ENCODE measurements at regions not wholly inside any gene's neighbourhood (a gene's known extent, or its start where the extent isn't known, plus 50 kb on each side); places are given as distances from the start of the nearest gene placed in this dataset.
"Not testable (repeated sequence)": the region's sequence is repeated elsewhere in the genome, so short reads cannot be mapped to it uniquely, and the experiment has no call there.

DNA sequence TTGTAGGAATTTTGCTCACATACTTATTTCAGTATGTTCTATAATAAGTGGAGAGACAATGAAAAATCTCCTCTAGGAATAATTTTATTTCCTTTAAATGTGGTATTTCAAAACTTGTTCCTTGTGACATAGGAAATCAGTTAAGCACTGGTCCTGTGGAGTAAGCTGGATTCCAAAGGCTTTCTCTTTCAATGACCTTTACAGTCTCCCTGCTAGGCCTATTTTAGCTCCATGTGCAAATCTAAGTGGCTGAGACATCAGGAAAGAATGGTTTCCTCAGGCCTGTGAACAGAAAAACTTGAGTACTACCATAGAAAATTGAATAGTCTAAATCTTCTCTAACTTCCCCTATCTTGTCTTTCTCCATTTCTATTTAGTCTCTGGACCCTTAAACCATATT lies 514.2 kb upstream of the TLE4 start:
- Histone ChIP-seq H3K27me3 (ENCODE audit: control insufficient read depth, insufficient read depth, low read length) (no peaks in the 10 kb centered on the region), H3K36me3 (ENCODE audit: control insufficient read depth, insufficient read depth, low read length) (no peaks in the 10 kb centered on the region), H3K4me1 (ENCODE audit: control insufficient read depth, insufficient read depth, low read length) (no peaks in the 10 kb centered on the region), H3K27ac (ENCODE audit: low read length) (no peak overlapping the region), H3K4me3 (ENCODE audit: low read length) (no peak overlapping the region), H3K9me3 (replicated peaks; ENCODE audit: control insufficient read depth, low read depth, low read length) (no peaks in the 10 kb centered on the region)
- DNase-seq = no peak

DNA sequence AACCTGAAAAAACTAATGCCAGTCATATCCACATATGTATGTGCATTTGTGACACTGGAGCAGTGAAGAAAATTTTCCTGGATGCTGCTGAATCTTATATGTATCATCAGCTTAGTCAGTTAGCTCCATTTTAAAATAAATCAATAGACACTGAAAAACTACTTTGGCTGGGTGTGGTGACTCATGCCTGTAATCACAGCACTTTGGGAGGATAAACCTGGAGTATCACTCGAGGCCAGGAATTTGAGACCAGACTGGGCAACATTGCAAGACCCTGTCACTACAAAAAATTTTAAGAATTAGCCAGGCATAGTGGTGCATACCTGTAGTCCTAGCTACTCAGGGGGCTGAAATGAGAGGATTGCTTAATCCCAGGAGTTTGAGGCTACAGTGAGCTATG lies 511.0 kb upstream of the TLE4 start:
- no peak for DNase-seq
- Histone ChIP-seq H3K9me3 (replicated peaks; ENCODE audit: control insufficient read depth, low read depth, low read length) (no peaks in the 10 kb centered on the region), H3K27ac (ENCODE audit: low read length) (no peak overlapping the region), H3K4me1 (ENCODE audit: control insufficient read depth, insufficient read depth, low read length) (no peaks in the 10 kb centered on the region), H3K27me3 (ENCODE audit: control insufficient read depth, insufficient read depth, low read length) (no peaks in the 10 kb centered on the region), H3K4me3 (ENCODE audit: low read length) (no peak overlapping the region), H3K36me3 (ENCODE audit: control insufficient read depth, insufficient read depth, low read length) (no peaks in the 10 kb centered on the region)
- WGBS (ENCODE audit: insufficient coverage) = 0% methylated on average over 1 of the region's 1 CpG

DNA sequence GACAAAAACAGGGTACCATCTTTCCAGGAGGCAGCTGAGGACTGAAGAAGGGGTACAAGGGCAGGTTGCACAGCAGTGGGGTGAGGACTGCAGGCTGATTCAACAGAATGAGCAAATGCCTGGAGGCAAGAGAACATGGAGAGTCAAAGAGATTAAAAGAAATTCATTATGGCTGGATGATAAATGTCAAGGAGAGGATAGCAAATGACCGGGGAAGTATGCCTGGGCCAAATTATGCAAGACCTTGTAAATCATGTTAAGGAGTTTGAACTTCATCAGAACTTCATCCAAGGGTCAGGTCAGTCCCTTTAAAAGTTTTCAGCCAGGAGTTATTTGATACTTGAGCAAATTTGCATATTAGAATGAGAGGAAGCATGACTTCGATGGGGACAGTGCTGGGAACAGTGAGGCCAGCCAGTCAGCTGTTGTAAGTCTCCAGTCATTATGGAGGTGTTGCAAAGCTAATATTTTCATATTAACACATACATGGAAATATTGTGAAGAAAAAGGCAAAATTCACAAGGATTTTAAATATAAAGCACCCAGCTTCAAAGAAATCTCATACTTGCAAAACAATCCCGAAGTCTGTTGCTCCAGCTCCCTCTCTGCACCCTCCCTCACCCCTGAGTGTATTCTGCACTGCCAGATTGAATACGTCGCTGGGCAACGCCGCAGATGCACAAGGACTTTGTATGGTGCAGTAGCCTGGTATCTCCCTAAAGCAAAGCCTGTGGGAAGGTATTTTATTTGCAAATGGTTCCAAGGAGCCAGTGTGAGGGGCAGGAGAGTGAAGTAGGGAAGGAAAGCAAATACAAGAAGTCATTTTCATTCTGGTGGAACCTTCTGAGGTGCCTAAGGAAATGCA lies 509.8 kb upstream of the TLE4 start:
- DNase-seq = no peak
- H3K9me3 ChIP-seq (replicated peaks; ENCODE audit: control insufficient read depth, low read depth, low read length) = no peaks in the 10 kb centered on the region
- H3K27ac ChIP-seq (ENCODE audit: low read length) = no peak overlapping the region
- WGBS (ENCODE audit: insufficient coverage) = 80% methylated on average over 5 of the region's 7 CpGs
- H3K4me3 ChIP-seq (ENCODE audit: low read length) = no peak overlapping the region
- no peaks in the 10 kb centered on the region for H3K4me1 ChIP-seq (ENCODE audit: control insufficient read depth, insufficient read depth, low read length)
- H3K27me3 ChIP-seq (ENCODE audit: control insufficient read depth, insufficient read depth, low read length) = no peaks in the 10 kb centered on the region
- H3K36me3 ChIP-seq (ENCODE audit: control insufficient read depth, insufficient read depth, low read length) = no peaks in the 10 kb centered on the region

DNA sequence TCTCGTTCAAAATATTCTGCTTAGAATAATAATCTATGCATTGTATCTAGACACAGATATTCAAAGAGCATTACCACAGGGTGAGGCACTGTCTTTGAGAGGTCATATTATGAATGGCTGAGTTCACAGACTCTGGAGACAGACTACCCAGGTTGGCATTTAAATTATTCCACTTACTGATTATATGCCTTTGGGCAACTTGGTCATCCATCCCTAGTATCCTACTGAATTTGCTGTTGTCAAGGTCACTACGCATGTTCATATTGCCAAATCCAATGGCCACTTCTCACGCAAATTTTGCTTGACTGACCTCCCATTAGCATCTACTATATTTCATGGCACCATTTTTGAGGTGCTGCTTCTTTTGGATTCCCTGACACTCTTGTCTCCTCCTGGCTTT lies 498.6 kb upstream of the TLE4 start:
- no peak for DNase-seq
- no peak overlapping the region for H3K4me3 ChIP-seq (ENCODE audit: low read length)
- no peaks in the 10 kb centered on the region for H3K4me1 ChIP-seq (ENCODE audit: control insufficient read depth, insufficient read depth, low read length)
- 94% methylated on average over 2 of the region's 3 CpGs for WGBS (ENCODE audit: insufficient coverage)
- no peaks in the 10 kb centered on the region for H3K27me3 ChIP-seq (ENCODE audit: control insufficient read depth, insufficient read depth, low read length)
- H3K9me3 ChIP-seq (replicated peaks; ENCODE audit: control insufficient read depth, low read depth, low read length) = no peaks in the 10 kb centered on the region
- no peak overlapping the region for H3K27ac ChIP-seq (ENCODE audit: low read length)
- no peaks in the 10 kb centered on the region for H3K36me3 ChIP-seq (ENCODE audit: control insufficient read depth, insufficient read depth, low read length)

DNA sequence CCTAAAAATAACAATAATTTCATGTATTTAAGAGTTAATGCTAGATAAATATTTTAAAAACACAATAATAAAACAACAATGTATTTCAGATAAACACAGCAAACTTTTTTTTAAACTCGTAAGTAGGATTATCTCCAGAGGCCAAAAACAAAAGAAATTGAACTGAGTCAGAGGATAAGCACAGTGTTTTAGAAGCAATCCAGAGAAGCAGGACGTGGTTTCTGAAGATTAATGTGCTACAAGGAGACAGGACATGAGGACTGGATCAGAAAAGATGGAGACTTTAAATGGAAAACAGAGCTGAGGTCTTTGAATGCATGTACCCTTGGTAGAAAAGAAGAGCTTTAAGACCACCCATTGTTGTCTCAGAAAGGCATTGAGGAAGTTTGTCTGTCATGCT lies 491.2 kb upstream of the TLE4 start:
- H3K4me3 ChIP-seq (ENCODE audit: low read length) = no peak overlapping the region
- no peak for DNase-seq
- H3K36me3 ChIP-seq (ENCODE audit: control insufficient read depth, insufficient read depth, low read length) = no peaks in the 10 kb centered on the region
- H3K27ac ChIP-seq (ENCODE audit: low read length) = no peak overlapping the region
- no peaks in the 10 kb centered on the region for H3K4me1 ChIP-seq (ENCODE audit: control insufficient read depth, insufficient read depth, low read length)
- no peaks in the 10 kb centered on the region for H3K27me3 ChIP-seq (ENCODE audit: control insufficient read depth, insufficient read depth, low read length)
- WGBS (ENCODE audit: insufficient coverage) = 25% methylated on average over 1 of the region's 2 CpGs
- no peaks in the 10 kb centered on the region for H3K9me3 ChIP-seq (replicated peaks; ENCODE audit: control insufficient read depth, low read depth, low read length)

DNA sequence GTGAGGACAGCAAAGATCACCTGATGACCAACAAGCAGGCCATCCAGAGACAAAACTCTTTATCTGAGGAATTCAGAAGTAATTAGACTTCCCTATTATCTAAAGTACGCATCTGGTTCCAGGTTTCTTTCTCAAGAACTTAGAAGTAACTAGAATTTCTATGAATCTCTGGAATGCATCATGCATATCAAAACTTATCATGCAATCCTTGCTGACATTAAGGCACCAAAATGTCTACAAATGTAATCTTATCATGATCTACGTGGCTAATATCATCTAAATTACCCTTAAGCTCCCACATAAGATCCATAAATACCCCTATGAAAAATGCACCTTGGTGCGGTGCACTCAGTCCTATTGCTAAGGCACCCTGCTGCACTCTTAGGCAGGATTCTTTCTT lies 488.1 kb upstream of the TLE4 start:
- H3K4me1 ChIP-seq (ENCODE audit: control insufficient read depth, insufficient read depth, low read length) = no peaks in the 10 kb centered on the region
- no peak for DNase-seq
- no peak overlapping the region for H3K4me3 ChIP-seq (ENCODE audit: low read length)
- 86% methylated on average over 2 of the region's 3 CpGs for WGBS (ENCODE audit: insufficient coverage)
- H3K36me3 ChIP-seq (ENCODE audit: control insufficient read depth, insufficient read depth, low read length) = no peaks in the 10 kb centered on the region
- H3K27ac ChIP-seq (ENCODE audit: low read length) = no peak overlapping the region
- H3K9me3 ChIP-seq (replicated peaks; ENCODE audit: control insufficient read depth, low read depth, low read length) = no peaks in the 10 kb centered on the region
- no peaks in the 10 kb centered on the region for H3K27me3 ChIP-seq (ENCODE audit: control insufficient read depth, insufficient read depth, low read length)

DNA sequence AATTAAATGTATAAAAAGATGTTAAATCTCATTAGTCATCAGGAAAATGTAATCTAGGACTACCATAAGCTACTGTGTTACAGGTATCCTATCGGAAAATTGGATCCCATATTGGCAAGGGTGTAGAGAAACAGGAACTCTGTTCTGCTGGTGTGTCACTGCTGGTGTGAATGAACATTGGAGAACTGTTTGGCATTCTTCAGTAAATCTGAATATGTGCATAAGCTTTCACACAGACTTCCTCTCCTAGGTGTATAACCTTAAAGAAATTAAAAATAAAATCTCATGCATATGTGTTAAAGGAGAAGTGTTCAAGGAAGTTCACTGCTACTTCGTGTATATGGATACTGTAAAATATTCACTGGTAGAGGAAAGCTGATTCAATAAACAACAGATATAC lies 484.6 kb upstream of the TLE4 start:
- Histone ChIP-seq H3K36me3 (ENCODE audit: control insufficient read depth, insufficient read depth, low read length) (no peaks in the 10 kb centered on the region), H3K4me1 (ENCODE audit: control insufficient read depth, insufficient read depth, low read length) (no peaks in the 10 kb centered on the region), H3K9me3 (replicated peaks; ENCODE audit: control insufficient read depth, low read depth, low read length) (peaks cover 2% of the 10 kb centered on the region), H3K27ac (ENCODE audit: low read length) (no peak overlapping the region), H3K4me3 (ENCODE audit: low read length) (no peak overlapping the region), H3K27me3 (ENCODE audit: control insufficient read depth, insufficient read depth, low read length) (no peaks in the 10 kb centered on the region)
- DNase-seq = no peak
- WGBS (ENCODE audit: insufficient coverage) = no CpG with 5 or more reads among the region's 2 CpGs

DNA sequence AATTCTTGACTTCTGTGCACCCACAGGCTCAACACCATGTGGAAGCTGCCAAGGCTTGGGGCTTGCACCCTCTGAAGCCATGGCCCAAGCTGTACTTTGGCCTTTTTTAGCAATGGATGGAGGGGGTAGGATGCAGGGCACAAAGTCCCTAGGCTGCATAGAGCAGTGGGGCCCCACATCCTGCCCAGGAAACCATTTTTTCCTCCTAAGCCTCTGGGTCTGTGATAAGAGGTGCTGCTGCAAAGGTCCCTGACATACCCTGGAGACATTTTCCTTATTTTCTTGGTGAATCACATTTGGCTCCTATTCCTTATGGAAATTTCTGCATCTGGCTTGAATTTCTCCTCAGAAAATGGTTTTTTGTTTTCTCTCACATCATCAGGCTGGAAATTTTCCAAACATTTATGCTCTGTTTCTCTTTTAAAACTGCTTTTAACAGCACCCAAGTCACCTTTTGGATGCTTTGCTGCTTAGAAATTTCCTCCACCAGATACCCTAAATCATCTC lies 482.7 kb upstream of the TLE4 start:
- no peak overlapping the region for H3K27ac ChIP-seq (ENCODE audit: low read length)
- peaks cover 2% of the 10 kb centered on the region for H3K9me3 ChIP-seq (replicated peaks; ENCODE audit: control insufficient read depth, low read depth, low read length)
- no peaks in the 10 kb centered on the region for H3K27me3 ChIP-seq (ENCODE audit: control insufficient read depth, insufficient read depth, low read length)
- no peaks in the 10 kb centered on the region for H3K4me1 ChIP-seq (ENCODE audit: control insufficient read depth, insufficient read depth, low read length)
- H3K4me3 ChIP-seq (ENCODE audit: low read length) = no peak overlapping the region
- H3K36me3 ChIP-seq (ENCODE audit: control insufficient read depth, insufficient read depth, low read length) = no peaks in the 10 kb centered on the region
- no peak for DNase-seq

DNA sequence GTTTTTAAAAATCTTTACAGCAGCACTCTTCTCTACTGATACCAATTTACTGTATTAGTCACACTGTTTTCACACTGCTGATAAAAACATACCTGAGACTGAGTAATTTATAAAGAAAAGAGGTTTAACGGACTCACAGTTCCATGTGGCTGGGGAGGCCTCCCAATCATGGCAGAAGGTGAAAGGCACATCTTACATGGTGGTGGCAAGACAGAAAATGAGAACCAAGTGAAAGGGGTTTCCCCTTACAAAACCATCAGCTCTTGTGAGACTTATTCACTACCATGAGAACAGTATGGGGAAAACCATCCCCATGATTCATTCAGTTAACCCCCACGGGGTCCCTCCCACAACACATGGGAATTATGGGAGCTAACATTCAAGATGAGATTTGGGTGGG lies 481.9 kb upstream of the TLE4 start:
- H3K4me3 ChIP-seq (ENCODE audit: low read length); H3K4me1 ChIP-seq (ENCODE audit: control insufficient read depth, insufficient read depth, low read length); DNase-seq; H3K27ac ChIP-seq (ENCODE audit: low read length); H3K27me3 ChIP-seq (ENCODE audit: control insufficient read depth, insufficient read depth, low read length); H3K9me3 ChIP-seq (replicated peaks; ENCODE audit: control insufficient read depth, low read depth, low read length); H3K36me3 ChIP-seq (ENCODE audit: control insufficient read depth, insufficient read depth, low read length): not testable (repeated sequence)
- WGBS (ENCODE audit: insufficient coverage) = 100% methylated on average over 1 of the region's 2 CpGs

DNA sequence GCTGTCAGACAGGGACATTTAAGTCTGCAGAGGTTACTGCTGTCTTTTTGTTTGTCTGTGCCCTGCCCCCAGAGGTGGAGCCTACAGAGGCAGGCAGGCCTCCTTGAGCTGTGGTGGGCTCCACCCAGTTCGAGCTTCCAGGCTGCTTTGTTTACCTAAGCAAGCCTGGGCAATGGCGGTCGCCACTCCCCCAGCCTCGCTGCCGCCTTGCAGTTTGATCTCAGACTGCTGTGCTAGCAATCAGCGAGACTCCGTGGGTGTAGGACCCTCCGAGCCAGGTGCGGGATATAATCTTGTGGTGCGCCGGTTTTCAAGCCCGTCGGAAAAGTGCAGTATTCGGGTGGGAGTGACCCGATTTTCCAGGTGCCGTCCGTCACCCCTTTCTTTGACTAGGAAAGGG lies 468.5 kb upstream of the TLE4 start:
- not testable (repeated sequence) for H3K4me1 ChIP-seq (ENCODE audit: control insufficient read depth, insufficient read depth, low read length); H3K4me3 ChIP-seq (ENCODE audit: low read length); H3K27ac ChIP-seq (ENCODE audit: low read length); H3K36me3 ChIP-seq (ENCODE audit: control insufficient read depth, insufficient read depth, low read length); H3K9me3 ChIP-seq (replicated peaks; ENCODE audit: control insufficient read depth, low read depth, low read length); DNase-seq; H3K27me3 ChIP-seq (ENCODE audit: control insufficient read depth, insufficient read depth, low read length)
- 92% methylated on average over 13 of the region's 17 CpGs for WGBS (ENCODE audit: insufficient coverage)

DNA sequence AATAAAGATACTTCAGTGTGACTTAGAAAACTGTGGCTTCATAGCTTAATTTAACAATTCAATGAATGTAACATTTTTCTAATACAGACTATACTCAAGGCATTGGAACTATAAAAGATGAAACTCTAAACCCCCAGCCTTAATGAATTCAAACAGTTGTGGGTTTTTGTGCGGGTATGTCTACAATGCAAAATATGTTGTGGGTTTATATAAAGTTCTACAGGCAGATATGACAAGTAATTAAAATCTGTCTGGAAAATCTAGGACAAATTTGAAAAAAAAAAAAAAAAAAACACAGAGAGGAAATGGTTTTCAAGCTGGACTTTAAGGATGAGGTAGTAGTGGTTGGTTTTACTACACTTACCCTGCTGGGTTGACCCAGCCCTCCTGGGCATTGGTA lies 467.5 kb upstream of the TLE4 start:
- Histone ChIP-seq H3K27me3 (ENCODE audit: control insufficient read depth, insufficient read depth, low read length) (no peaks in the 10 kb centered on the region), H3K9me3 (replicated peaks; ENCODE audit: control insufficient read depth, low read depth, low read length) (peaks cover 4% of the 10 kb centered on the region), H3K36me3 (ENCODE audit: control insufficient read depth, insufficient read depth, low read length) (no peaks in the 10 kb centered on the region), H3K4me3 (ENCODE audit: low read length) (no peak overlapping the region), H3K27ac (ENCODE audit: low read length) (no peak overlapping the region), H3K4me1 (ENCODE audit: control insufficient read depth, insufficient read depth, low read length) (no peaks in the 10 kb centered on the region)
- no peak for DNase-seq
- WGBS (ENCODE audit: insufficient coverage) = no CpG with 5 or more reads among the region's 1 CpG

All from muscle of leg (tissue), 3 donors.